ENCODE measurements at regions not wholly inside any gene's neighbourhood (a gene's known extent, or its start where the extent isn't known, plus 50 kb on each side); places are given as distances from the start of the nearest gene placed in this dataset.

DNA sequence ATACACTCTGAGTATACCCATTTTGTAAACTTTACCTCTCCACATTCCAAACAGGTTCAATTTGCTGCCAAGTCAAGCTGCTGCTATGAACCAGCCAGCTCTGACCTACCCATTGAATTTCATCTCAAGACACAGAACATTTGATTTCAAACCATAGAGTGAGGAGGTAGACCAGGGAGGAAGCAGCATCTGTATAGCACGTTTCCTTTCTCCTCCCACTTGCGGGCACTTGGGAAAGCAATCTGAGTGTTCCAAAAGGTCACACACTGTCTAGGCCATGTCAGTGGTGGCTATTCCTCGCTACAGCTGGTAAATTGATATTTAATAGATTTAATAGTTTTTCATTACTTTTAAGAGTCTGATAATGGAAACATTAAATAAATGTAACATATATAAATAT is 147.8 kb upstream of the EEPD1 start:
- H3K27me3 Mint-ChIP-seq (ENCODE audit: low read depth), result no peaks in the 10 kb centered on the region
- no peak for DNase-seq (ENCODE audit: low spot score)
- H3K27ac Mint-ChIP-seq (ENCODE audit: unreplicated experiment), result no peak overlapping the region

DNA sequence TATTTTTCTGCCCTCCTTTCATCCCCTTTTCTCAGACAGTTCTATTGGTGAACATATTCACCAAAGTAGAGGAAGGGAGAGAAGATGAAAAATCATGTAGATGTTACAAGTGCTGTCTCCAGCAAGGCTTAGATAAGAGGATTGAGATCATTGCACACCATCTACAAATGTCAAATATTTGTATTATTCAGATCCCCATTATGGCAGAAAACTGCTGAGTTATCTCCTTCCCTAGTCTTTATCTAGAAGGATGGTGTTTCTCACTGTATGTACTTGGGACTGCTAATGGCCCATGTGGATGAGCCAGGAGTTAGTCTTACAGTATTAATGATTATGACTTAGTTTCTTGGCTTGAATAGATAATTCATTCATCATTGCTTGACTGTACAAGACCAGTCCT is 147.2 kb upstream of the EEPD1 start:
- no peak for DNase-seq (ENCODE audit: low spot score)
- peaks cover 3% of the 10 kb centered on the region for H3K9me3 Mint-ChIP-seq (ENCODE audit: low read depth)
- H3K27ac Mint-ChIP-seq (ENCODE audit: unreplicated experiment), result no peak overlapping the region
- no peaks in the 10 kb centered on the region for H3K27me3 Mint-ChIP-seq (ENCODE audit: low read depth)
- TF ChIP-seq, protein P1, sequence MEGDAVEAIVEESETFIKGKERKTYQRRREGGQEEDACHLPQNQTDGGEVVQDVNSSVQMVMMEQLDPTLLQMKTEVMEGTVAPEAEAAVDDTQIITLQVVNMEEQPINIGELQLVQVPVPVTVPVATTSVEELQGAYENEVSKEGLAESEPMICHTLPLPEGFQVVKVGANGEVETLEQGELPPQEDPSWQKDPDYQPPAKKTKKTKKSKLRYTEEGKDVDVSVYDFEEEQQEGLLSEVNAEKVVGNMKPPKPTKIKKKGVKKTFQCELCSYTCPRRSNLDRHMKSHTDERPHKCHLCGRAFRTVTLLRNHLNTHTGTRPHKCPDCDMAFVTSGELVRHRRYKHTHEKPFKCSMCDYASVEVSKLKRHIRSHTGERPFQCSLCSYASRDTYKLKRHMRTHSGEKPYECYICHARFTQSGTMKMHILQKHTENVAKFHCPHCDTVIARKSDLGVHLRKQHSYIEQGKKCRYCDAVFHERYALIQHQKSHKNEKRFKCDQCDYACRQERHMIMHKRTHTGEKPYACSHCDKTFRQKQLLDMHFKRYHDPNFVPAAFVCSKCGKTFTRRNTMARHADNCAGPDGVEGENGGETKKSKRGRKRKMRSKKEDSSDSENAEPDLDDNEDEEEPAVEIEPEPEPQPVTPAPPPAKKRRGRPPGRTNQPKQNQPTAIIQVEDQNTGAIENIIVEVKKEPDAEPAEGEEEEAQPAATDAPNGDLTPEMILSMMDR (IDR thresholded peaks at IDR 0.05), result no peak
- H3K4me1 Mint-ChIP-seq (ENCODE audit: low read depth), result no peaks in the 10 kb centered on the region
- no peak overlapping the region for H3K4me3 Mint-ChIP-seq (ENCODE audit: unreplicated experiment)
- no peaks in the 10 kb centered on the region for H3K36me3 Mint-ChIP-seq (ENCODE audit: low read depth)

More for the DNA sequence above, 147.8 kb upstream of the EEPD1 start:
- Mint-ChIP-seq H3K4me3 (ENCODE audit: unreplicated experiment) (no peak overlapping the region), H3K4me1 (ENCODE audit: low read depth) (no peaks in the 10 kb centered on the region), H3K9me3 (ENCODE audit: low read depth) (peaks cover 6% of the 10 kb centered on the region), H3K36me3 (ENCODE audit: low read depth) (no peaks in the 10 kb centered on the region)
- TF ChIP-seq, protein P1 (IDR thresholded peaks at IDR 0.05), result no peak

DNA sequence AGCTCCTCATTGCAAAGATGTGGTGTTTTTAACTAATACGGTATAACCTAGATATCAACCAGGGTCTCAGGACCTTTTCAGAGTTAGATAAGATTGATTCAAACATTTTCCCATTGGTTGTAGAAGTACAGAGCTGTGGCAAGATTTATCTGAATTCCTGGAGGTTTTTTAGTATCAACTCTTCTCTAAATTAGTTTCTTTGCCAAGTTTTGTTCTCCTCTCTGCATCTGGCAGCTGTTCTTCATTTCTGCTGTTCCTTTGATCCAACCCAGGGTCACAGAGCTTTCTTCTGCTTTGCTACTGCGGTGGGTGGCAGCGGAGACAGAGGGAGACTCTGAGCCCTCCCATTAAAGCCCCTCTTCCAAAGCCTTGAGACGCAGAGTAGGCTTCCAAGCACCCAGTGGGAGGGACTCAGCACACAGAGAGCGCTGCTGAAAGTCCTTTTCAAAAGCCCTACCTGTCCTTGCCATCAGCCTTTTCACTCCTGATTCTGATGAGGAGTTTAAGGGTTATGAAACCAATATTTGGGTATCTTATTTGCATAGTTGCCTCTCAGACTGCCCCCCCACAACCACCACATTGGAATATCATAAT is 146.3 kb upstream of the EEPD1 start:
- Mint-ChIP-seq H3K4me3 (ENCODE audit: unreplicated experiment) (no peak overlapping the region), H3K4me1 (ENCODE audit: low read depth) (peaks cover 2% of the 10 kb centered on the region), H3K9me3 (ENCODE audit: low read depth) (no peaks in the 10 kb centered on the region), H3K27ac (ENCODE audit: unreplicated experiment) (no peak overlapping the region), H3K36me3 (ENCODE audit: low read depth) (no peaks in the 10 kb centered on the region), H3K27me3 (ENCODE audit: low read depth) (no peaks in the 10 kb centered on the region)
- TF ChIP-seq, protein P1 (IDR thresholded peaks at IDR 0.05), result no peak
- DNase-seq (ENCODE audit: low spot score), result no peak

DNA sequence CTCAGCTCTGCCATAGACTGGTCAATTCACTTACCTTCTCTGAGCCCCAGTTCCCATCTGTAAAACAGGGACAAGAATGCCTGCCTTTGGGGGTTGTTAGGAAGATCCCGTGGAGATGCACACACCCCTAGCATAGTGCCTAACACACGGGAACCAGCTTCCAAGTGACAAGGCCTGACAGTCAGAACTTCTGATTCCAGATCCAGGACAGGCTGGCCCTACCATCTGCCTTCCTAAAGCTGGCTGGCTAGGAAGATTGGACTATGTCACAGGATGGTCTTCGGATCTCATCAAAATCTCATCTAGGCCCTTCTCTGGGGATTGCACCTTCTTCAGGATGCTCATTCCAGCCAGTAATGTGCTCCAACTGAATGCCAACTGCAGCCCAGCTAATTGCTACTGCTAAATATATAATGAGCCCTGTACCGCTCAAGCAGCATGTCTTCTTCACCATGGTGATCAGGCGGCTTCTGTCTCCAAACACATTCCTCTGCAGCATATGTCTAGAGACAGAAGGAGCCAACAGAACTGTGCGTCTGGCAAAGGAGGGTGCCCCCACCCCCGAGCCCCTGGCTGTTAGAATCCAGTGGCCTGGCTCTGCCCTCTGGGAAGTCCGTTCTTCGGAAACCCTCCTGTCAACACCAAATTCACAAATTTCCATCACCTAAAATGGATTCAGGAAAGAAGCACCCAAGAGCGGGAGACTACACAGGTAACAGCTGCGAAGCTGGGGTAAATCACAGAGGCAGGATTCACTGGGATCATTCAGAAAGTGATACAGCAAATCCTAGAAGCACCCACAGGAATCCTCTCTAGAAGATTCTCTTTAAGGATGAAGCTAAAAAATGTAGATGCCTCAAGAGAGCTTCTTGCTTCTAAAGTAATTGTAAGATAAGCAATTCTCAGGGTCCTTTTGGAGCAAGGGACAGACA is 142.1 kb upstream of the EEPD1 start:
- no peaks in the 10 kb centered on the region for H3K9me3 Mint-ChIP-seq (ENCODE audit: low read depth)
- H3K27ac Mint-ChIP-seq (ENCODE audit: unreplicated experiment), result no peak overlapping the region
- TF ChIP-seq, protein P1 (IDR thresholded peaks at IDR 0.05), result no peak
- DNase-seq (ENCODE audit: low spot score), result no peak
- H3K4me3 Mint-ChIP-seq (ENCODE audit: unreplicated experiment), result no peak overlapping the region
- H3K27me3 Mint-ChIP-seq (ENCODE audit: low read depth), result no peaks in the 10 kb centered on the region
- H3K4me1 Mint-ChIP-seq (ENCODE audit: low read depth), result peaks cover 15% of the 10 kb centered on the region
- no peaks in the 10 kb centered on the region for H3K36me3 Mint-ChIP-seq (ENCODE audit: low read depth)

DNA sequence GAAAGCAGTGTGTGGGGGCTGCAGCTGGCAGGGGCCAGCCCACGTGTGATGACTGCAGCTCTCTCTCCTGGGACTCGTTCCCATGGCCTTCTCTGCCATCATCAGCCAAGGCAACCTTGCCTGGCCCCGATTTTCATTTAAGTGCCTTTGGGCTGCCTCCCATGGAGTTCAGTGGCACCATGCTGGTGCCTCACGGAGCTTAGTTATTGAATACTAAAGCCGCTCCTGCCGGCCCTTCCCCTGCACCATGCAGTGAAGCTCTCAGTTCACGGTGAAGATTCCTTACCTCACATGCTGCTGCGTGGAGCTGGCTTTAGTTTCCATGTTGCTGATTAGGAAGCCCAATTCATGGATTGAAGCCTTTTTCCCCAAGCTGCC is 141.5 kb upstream of the EEPD1 start:
- peaks cover 18% of the 10 kb centered on the region for H3K4me1 Mint-ChIP-seq (ENCODE audit: low read depth)
- no peaks in the 10 kb centered on the region for H3K27me3 Mint-ChIP-seq (ENCODE audit: low read depth)
- DNase-seq (ENCODE audit: low spot score), result no peak
- no peak overlapping the region for H3K27ac Mint-ChIP-seq (ENCODE audit: unreplicated experiment)
- TF ChIP-seq, protein P1 (IDR thresholded peaks at IDR 0.05), result no peak
- no peaks in the 10 kb centered on the region for H3K9me3 Mint-ChIP-seq (ENCODE audit: low read depth)
- H3K36me3 Mint-ChIP-seq (ENCODE audit: low read depth), result no peaks in the 10 kb centered on the region
- H3K4me3 Mint-ChIP-seq (ENCODE audit: unreplicated experiment), result no peak overlapping the region

Data from chondrocyte (in vitro differentiated cells).